ENCODE measurements at regions not wholly inside any gene's neighbourhood (a gene's known extent, or its start where the extent isn't known, plus 50 kb on each side); places are given as distances from the start of the nearest gene placed in this dataset.

DNA sequence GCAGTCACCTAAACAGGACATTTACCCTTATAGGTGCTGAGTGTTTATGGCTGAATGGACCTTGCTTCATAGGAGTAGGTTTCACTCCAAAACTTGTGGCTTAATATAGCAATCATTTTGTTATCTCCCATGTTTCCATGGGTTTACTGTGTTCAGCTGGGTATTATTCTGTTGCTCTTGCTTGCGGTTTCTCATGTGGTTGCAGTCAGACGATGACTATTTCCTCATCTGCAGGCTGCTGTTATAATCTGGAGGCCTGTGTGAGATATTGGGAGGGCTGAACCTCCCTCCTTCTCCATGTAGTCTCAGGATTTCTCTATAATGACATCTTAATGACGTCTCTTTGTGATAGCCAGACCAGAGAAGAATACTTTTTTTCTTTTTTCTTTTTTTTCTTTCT is 98.1 kb downstream of the ZPLD1 start:
- no peak overlapping the region for H3K9ac ChIP-seq (ENCODE audit: low read length)
- H3K27ac ChIP-seq (ENCODE audit: low read length), result no peak overlapping the region
- no peaks in the 10 kb centered on the region for H3K79me2 ChIP-seq (ENCODE audit: low read length)
- peak; percentile 18 for DNase-seq
- no peaks in the 10 kb centered on the region for H3K9me2 ChIP-seq (replicated peaks; ENCODE audit: insufficient read depth, low read length)
- H3K4me3 ChIP-seq (ENCODE audit: low read length), result no peak overlapping the region
- no peaks in the 10 kb centered on the region for H3F3A ChIP-seq (ENCODE audit: insufficient read depth, low read length)
- H3K36me3 ChIP-seq (replicated peaks; ENCODE audit: insufficient read depth, low read length), result no peaks in the 10 kb centered on the region
- no peaks in the 10 kb centered on the region for H4K20me1 ChIP-seq (ENCODE audit: insufficient read depth, low read length)
- no peaks in the 10 kb centered on the region for H3K27me3 ChIP-seq (replicated peaks; ENCODE audit: insufficient read depth, low read length)
- H2AFZ ChIP-seq (ENCODE audit: low read length), result no peak overlapping the region
- H3K4me2 ChIP-seq (ENCODE audit: low read depth, low read length), result no peak overlapping the region
- H3K9me3 ChIP-seq (replicated peaks; ENCODE audit: insufficient read depth, low read length), result no peaks in the 10 kb centered on the region
- H3K4me1 ChIP-seq (ENCODE audit: low read length), result no peaks in the 10 kb centered on the region
- TF ChIP-seq EZH2phosphoT487 (IDR thresholded peaks at IDR 0.05; ENCODE audit: low read length), result no peak
- TF ChIP-seq EZH2 (optimal IDR thresholded peaks at IDR 0.05; ENCODE audit: low read depth, low read length), result no peak

DNA sequence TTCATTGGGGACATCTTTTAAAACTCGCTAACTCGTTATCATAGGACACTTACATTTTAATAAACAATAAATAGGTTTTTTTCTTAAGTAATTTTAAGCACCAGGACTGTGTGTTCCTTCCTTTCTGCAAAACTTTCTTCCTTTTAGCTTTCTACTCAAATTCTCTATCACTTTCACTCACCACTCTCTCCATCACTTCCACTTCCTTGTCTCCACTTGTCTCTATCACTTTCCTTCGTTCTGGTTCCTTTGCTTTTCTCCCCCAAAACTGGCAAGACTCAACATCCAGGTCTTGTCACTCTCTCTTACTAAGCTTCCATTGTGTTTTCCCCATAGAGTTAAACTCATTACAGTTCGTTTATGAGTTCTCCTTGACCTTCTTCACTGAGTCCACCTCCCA is 99.0 kb downstream of the ZPLD1 start:
- H3K9ac ChIP-seq (ENCODE audit: low read length), result no peak overlapping the region
- no peaks in the 10 kb centered on the region for H3K4me1 ChIP-seq (ENCODE audit: low read length)
- H3K9me3 ChIP-seq (replicated peaks; ENCODE audit: insufficient read depth, low read length), result no peaks in the 10 kb centered on the region
- no peak overlapping the region for H3K27ac ChIP-seq (ENCODE audit: low read length)
- no peak overlapping the region for H3K4me2 ChIP-seq (ENCODE audit: low read depth, low read length)
- no peaks in the 10 kb centered on the region for H3K36me3 ChIP-seq (replicated peaks; ENCODE audit: insufficient read depth, low read length)
- TF ChIP-seq, protein P1, sequence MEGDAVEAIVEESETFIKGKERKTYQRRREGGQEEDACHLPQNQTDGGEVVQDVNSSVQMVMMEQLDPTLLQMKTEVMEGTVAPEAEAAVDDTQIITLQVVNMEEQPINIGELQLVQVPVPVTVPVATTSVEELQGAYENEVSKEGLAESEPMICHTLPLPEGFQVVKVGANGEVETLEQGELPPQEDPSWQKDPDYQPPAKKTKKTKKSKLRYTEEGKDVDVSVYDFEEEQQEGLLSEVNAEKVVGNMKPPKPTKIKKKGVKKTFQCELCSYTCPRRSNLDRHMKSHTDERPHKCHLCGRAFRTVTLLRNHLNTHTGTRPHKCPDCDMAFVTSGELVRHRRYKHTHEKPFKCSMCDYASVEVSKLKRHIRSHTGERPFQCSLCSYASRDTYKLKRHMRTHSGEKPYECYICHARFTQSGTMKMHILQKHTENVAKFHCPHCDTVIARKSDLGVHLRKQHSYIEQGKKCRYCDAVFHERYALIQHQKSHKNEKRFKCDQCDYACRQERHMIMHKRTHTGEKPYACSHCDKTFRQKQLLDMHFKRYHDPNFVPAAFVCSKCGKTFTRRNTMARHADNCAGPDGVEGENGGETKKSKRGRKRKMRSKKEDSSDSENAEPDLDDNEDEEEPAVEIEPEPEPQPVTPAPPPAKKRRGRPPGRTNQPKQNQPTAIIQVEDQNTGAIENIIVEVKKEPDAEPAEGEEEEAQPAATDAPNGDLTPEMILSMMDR (IDR thresholded peaks at IDR 0.05; ENCODE audit: low read length), result no peak
- no peak for TF ChIP-seq EZH2 (optimal IDR thresholded peaks at IDR 0.05; ENCODE audit: low read depth, low read length)
- no peak for TF ChIP-seq EZH2phosphoT487 (IDR thresholded peaks at IDR 0.05; ENCODE audit: low read length)
- no peaks in the 10 kb centered on the region for H4K20me1 ChIP-seq (ENCODE audit: insufficient read depth, low read length)
- no peak overlapping the region for H3K4me3 ChIP-seq (ENCODE audit: low read length)
- no peaks in the 10 kb centered on the region for H3K79me2 ChIP-seq (ENCODE audit: low read length)
- H3K27me3 ChIP-seq (replicated peaks; ENCODE audit: insufficient read depth, low read length), result no peaks in the 10 kb centered on the region
- H3K9me2 ChIP-seq (replicated peaks; ENCODE audit: insufficient read depth, low read length), result no peaks in the 10 kb centered on the region
- no peak for DNase-seq
- H2AFZ ChIP-seq (ENCODE audit: low read length), result no peak overlapping the region
- no peaks in the 10 kb centered on the region for H3F3A ChIP-seq (ENCODE audit: insufficient read depth, low read length)

DNA sequence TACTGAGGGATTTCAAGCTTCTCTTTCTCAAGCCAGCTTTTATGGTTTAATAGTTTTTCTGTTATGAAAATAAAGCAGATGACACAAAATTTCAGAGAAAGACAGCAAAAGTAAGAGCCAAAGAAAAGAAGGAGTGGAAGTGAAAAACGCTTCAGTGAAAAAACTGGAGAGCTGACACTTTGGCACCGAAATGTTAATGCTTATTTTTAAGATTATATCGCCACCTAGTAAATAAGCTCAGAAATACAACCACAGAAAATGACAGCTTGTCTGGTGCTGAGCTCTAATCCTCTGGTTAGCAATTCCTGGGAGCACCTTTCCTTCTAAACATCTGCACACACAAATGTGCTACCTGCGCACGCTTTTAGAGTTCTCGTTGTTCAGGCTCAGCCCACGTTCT is 101.6 kb downstream of the ZPLD1 start:
- no peak overlapping the region for H3K9ac ChIP-seq (ENCODE audit: low read length)
- H3K27me3 ChIP-seq (replicated peaks; ENCODE audit: insufficient read depth, low read length), result no peaks in the 10 kb centered on the region
- no peaks in the 10 kb centered on the region for H4K20me1 ChIP-seq (ENCODE audit: insufficient read depth, low read length)
- H3K9me3 ChIP-seq (replicated peaks; ENCODE audit: insufficient read depth, low read length), result no peaks in the 10 kb centered on the region
- DNase-seq, result peak; percentile 68
- no peaks in the 10 kb centered on the region for H3K79me2 ChIP-seq (ENCODE audit: low read length)
- no peak overlapping the region for H3K4me3 ChIP-seq (ENCODE audit: low read length)
- H2AFZ ChIP-seq (ENCODE audit: low read length), result no peak overlapping the region
- H3K36me3 ChIP-seq (replicated peaks; ENCODE audit: insufficient read depth, low read length), result no peaks in the 10 kb centered on the region
- H3K4me2 ChIP-seq (ENCODE audit: low read depth, low read length), result no peak overlapping the region
- TF ChIP-seq, protein P1 (IDR thresholded peaks at IDR 0.05; ENCODE audit: low read length), result peak; percentile 58
- TF ChIP-seq EZH2 (optimal IDR thresholded peaks at IDR 0.05; ENCODE audit: low read depth, low read length), result no peak
- H3K9me2 ChIP-seq (replicated peaks; ENCODE audit: insufficient read depth, low read length), result no peaks in the 10 kb centered on the region
- H3K4me1 ChIP-seq (ENCODE audit: low read length), result no peaks in the 10 kb centered on the region
- no peaks in the 10 kb centered on the region for H3F3A ChIP-seq (ENCODE audit: insufficient read depth, low read length)
- no peak overlapping the region for H3K27ac ChIP-seq (ENCODE audit: low read length)

DNA sequence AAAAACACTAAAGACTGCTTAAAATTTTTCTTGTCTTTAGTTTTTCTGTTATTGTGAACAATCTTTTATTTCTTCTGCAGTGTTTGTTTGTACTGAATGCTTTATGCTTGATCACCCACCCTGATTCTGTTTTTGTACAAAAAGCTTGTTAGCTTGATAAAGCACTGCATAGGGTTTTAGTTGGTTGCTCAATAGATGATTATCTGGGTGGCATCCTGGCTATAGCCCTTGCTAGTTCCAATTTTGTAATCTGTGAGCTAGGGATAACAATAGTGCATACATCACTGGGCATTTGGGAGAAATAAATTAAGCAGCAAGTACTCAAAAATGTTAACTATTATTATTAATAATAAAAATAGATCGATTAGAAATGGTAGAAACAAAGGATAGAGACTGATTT is 102.3 kb downstream of the ZPLD1 start:
- H3K4me3 ChIP-seq (ENCODE audit: low read length), result no peak overlapping the region
- no peak overlapping the region for H2AFZ ChIP-seq (ENCODE audit: low read length)
- H3K4me1 ChIP-seq (ENCODE audit: low read length), result no peaks in the 10 kb centered on the region
- H3K9me2 ChIP-seq (replicated peaks; ENCODE audit: insufficient read depth, low read length), result no peaks in the 10 kb centered on the region
- H3K79me2 ChIP-seq (ENCODE audit: low read length), result no peaks in the 10 kb centered on the region
- no peaks in the 10 kb centered on the region for H4K20me1 ChIP-seq (ENCODE audit: insufficient read depth, low read length)
- no peaks in the 10 kb centered on the region for H3K36me3 ChIP-seq (replicated peaks; ENCODE audit: insufficient read depth, low read length)
- no peaks in the 10 kb centered on the region for H3K9me3 ChIP-seq (replicated peaks; ENCODE audit: insufficient read depth, low read length)
- H3K9ac ChIP-seq (ENCODE audit: low read length), result no peak overlapping the region
- H3K27me3 ChIP-seq (replicated peaks; ENCODE audit: insufficient read depth, low read length), result no peaks in the 10 kb centered on the region
- no peak for TF ChIP-seq EZH2 (optimal IDR thresholded peaks at IDR 0.05; ENCODE audit: low read depth, low read length)
- TF ChIP-seq, protein P1 (IDR thresholded peaks at IDR 0.05; ENCODE audit: low read length), result no peak
- TF ChIP-seq EZH2phosphoT487 (IDR thresholded peaks at IDR 0.05; ENCODE audit: low read length), result no peak
- H3F3A ChIP-seq (ENCODE audit: insufficient read depth, low read length), result no peaks in the 10 kb centered on the region
- DNase-seq, result no peak
- H3K27ac ChIP-seq (ENCODE audit: low read length), result no peak overlapping the region
- H3K4me2 ChIP-seq (ENCODE audit: low read depth, low read length), result no peak overlapping the region

Measured in MM.1S (cell line).